ENCODE measurements at regions not wholly inside any gene's neighbourhood (a gene's known extent, or its start where the extent isn't known, plus 50 kb on each side); places are given as distances from the start of the nearest gene placed in this dataset.

DNA sequence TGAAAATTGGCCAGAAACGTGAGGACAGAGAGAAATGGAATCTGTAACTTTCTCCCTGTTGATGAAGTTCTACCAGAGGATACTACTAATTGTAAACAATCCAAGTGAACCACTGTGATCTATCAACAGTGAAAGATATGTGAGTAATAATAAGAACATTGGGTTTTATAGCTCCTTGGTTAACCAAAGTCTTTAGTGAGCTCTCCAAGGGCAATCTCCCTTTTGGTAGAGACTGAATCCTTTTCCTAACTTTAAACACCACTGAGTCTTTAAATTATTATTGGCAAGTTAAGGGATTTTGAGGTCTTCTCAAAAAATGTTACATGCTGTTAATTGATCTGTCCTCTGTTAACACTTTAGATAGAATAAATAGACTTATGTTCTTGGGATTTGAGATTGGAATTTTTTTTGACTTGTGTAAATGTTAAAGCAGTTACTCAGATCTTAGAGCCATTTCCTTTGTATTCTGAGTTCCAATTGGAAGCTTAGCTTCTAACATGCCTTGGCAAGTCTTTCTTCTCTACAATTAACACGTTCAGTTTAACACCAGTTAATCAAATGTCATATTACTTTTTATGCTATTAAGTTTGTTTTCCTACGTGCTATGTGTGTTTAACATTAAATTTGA lies 338.2 kb upstream of the DDHD1 start:
- CTCF ChIA-PET = no interaction called here

DNA sequence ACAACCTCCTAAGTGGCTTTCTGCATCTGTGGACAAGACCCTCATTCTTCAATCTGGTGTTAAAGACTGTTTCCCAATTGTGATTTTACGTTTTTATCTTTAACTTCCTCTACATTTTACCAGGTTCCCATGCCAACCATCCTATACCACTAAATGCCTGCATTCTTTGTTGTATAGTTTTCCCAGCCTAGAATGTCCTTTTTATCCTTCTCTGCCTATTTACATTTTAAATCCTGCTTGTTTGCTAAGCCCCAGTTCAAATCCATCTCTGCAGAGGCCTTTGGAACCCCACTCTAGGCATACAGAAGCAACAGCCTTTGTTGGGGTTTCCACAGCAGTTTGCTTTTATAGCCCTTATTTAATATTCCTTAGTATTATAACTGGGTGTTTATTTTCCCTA lies 325.1 kb upstream of the DDHD1 start:
- no peak overlapping the region for H3K27ac ChIP-seq (ENCODE audit: low read depth in 2 of 2, low read length in 1 of 2)
- TF ChIP-seq RFX5 (IDR thresholded peaks at IDR 0.05; ENCODE audit: low read length) (no peak), MEF2A (IDR thresholded peaks at IDR 0.05; ENCODE audit: borderline replicate concordance, low read depth) (no peak), SIN3A (IDR thresholded peaks at IDR 0.05; ENCODE audit: borderline replicate concordance, low read depth, low read length) (no peak), FOXM1 (IDR thresholded peaks at IDR 0.05; ENCODE audit: low read depth) (no peak)
- POLR2A ChIA-PET = no interaction called here
- WGBS (ENCODE audit: low lambda C conversion rate) = 7% methylated on average over 1 of the region's 1 CpG
- H3K27me3 ChIP-seq (ENCODE audit: insufficient read depth) = no peaks in the 10 kb centered on the region
- no peak overlapping the region for H2AFZ ChIP-seq (ENCODE audit: low read depth)
- no peaks in the 10 kb centered on the region for H3K9me2 ChIP-seq
- no peaks in the 10 kb centered on the region for H4K20me1 ChIP-seq (ENCODE audit: insufficient read depth)
- CTCF ChIA-PET = no interaction called here
- DNase-seq = no peak
- H3K4me3 ChIP-seq (ENCODE audit: low read depth in 2 of 2, low read length in 1 of 2) = no peak overlapping the region
- no peaks in the 10 kb centered on the region for H3K79me2 ChIP-seq (ENCODE audit: insufficient read depth)
- no peak overlapping the region for H3K4me2 ChIP-seq
- no peaks in the 10 kb centered on the region for H3K36me3 ChIP-seq (replicated peaks in 1 of 2; ENCODE audit: control insufficient read depth in 1 of 2, insufficient read depth in 2 of 2, low read length in 1 of 2)
- H3K9me3 ChIP-seq = no peaks in the 10 kb centered on the region
- no peaks in the 10 kb centered on the region for H3K4me1 ChIP-seq (ENCODE audit: control insufficient read depth in 1 of 2, insufficient read depth in 2 of 2, low read depth in 1 of 2, low read length in 1 of 2)
- H3K9ac ChIP-seq = no peak overlapping the region
- H3F3A ChIP-seq (replicated peaks; ENCODE audit: insufficient read depth) = no peaks in the 10 kb centered on the region

More for the DNA sequence above, 338.2 kb upstream of the DDHD1 start:
- 0 out of 2 replicates have a peak, but pooled peaks cover 3% of the 10 kb centered on the region for H3K9me2 ChIP-seq
- H4K20me1 ChIP-seq (ENCODE audit: insufficient read depth) = no peaks in the 10 kb centered on the region
- H3F3A ChIP-seq (replicated peaks; ENCODE audit: insufficient read depth) = no peaks in the 10 kb centered on the region
- H3K9ac ChIP-seq = no peak overlapping the region
- H3K9me3 ChIP-seq = no peaks in the 10 kb centered on the region
- H3K27me3 ChIP-seq (ENCODE audit: insufficient read depth) = no peaks in the 10 kb centered on the region
- no peaks in the 10 kb centered on the region for H3K36me3 ChIP-seq (replicated peaks in 1 of 2; ENCODE audit: control insufficient read depth in 1 of 2, insufficient read depth in 2 of 2, low read length in 1 of 2)
- H3K4me3 ChIP-seq (ENCODE audit: low read depth in 2 of 2, low read length in 1 of 2) = no peak overlapping the region
- no peak overlapping the region for H3K4me2 ChIP-seq
- H3K27ac ChIP-seq (ENCODE audit: low read depth in 2 of 2, low read length in 1 of 2) = no peak overlapping the region
- H3K79me2 ChIP-seq (ENCODE audit: insufficient read depth) = no peaks in the 10 kb centered on the region
- TF ChIP-seq POLR2AphosphoS5 (IDR thresholded peaks at IDR 0.05; ENCODE audit: low read depth, low read length) = no peak
- no peak for TF ChIP-seq MAX (IDR thresholded peaks at IDR 0.05; ENCODE audit: low read depth)
- TF ChIP-seq CHD2 (IDR thresholded peaks at IDR 0.05; ENCODE audit: low read length, partially characterized antibody) = no peak
- TF ChIP-seq TAF1 (IDR thresholded peaks at IDR 0.05; ENCODE audit: borderline replicate concordance, low read depth, low read length) = no peak
- TF ChIP-seq FOXJ3 (CRISPR knock-in tag; IDR thresholded peaks at IDR 0.05) = no peak
- TF ChIP-seq RCOR1 (IDR thresholded peaks at IDR 0.05; ENCODE audit: low read length) = no peak
- no peak for TF ChIP-seq IRF3 (IDR thresholded peaks at IDR 0.05; ENCODE audit: low read depth, low read length)
- no peak for TF ChIP-seq SMC3 (IDR thresholded peaks at IDR 0.05; ENCODE audit: low read depth, low read length)
- TF ChIP-seq, protein P1, sequence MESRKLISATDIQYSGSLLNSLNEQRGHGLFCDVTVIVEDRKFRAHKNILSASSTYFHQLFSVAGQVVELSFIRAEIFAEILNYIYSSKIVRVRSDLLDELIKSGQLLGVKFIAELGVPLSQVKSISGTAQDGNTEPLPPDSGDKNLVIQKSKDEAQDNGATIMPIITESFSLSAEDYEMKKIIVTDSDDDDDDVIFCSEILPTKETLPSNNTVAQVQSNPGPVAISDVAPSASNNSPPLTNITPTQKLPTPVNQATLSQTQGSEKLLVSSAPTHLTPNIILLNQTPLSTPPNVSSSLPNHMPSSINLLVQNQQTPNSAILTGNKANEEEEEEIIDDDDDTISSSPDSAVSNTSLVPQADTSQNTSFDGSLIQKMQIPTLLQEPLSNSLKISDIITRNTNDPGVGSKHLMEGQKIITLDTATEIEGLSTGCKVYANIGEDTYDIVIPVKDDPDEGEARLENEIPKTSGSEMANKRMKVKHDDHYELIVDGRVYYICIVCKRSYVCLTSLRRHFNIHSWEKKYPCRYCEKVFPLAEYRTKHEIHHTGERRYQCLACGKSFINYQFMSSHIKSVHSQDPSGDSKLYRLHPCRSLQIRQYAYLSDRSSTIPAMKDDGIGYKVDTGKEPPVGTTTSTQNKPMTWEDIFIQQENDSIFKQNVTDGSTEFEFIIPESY (IDR thresholded peaks at IDR 0.05; ENCODE audit: borderline replicate concordance, low read depth) = no peak
- DNase-seq = no peak
- whole genome bisulfite sequencing (ENCODE audit: low lambda C conversion rate) = 4% methylated on average over 3 of the region's 3 CpGs
- POLR2A ChIA-PET = no interaction called here
- no peaks in the 10 kb centered on the region for H3K4me1 ChIP-seq (ENCODE audit: control insufficient read depth in 1 of 2, insufficient read depth in 2 of 2, low read depth in 1 of 2, low read length in 1 of 2)
- H2AFZ ChIP-seq (ENCODE audit: low read depth) = no peak overlapping the region
